H1 (cell line): ENCODE measurements at regions not wholly inside any gene's neighbourhood (a gene's known extent, or its start where the extent isn't known, plus 50 kb on each side); places are given as distances from the start of the nearest gene placed in this dataset.

ENCODE experiments used
- CTCF ChIA-PET: fragments of 300-600 bp; sonication (Branson Sonifier 250); formaldehyde crosslinking; loops from one replicate; lab custom pipeline; 2021; ENCODE audit not compliant: partially characterized antibody; lab: Charles Lee
- POLR2A ChIA-PET: fragments of 300-600 bp; sonication (Branson Sonifier 250); formaldehyde crosslinking; loops from one replicate; lab custom pipeline; 2021; ENCODE audit warnings: inconsistent platforms; ENCODE audit not compliant: partially characterized antibody; lab: Charles Lee
- DNase-seq, 2 experiments: peaks; one replicate each; pipeline versions ENCODE4 v3.0.0 to v3.0.0-alpha.2; 2010 to 2022; ENCODE audit warnings: low spot score in 2 of 2, low read depth in 1 of 2, mixed read lengths in 1 of 2
- FAIRE-seq: peaks from 2 replicates; lab custom pipeline; 2011; peaks lifted over from hg19 to GRCh38; lab: Jason Lieb, UNC
- H2AFZ ChIP-seq: 2 replicates; pipeline ENCODE4 v1.8.1; 2012; ENCODE audit warnings: low read length, inconsistent platforms
- H2AK5ac ChIP-seq: 2 replicates; pipeline ENCODE4 v1.6.1; 2013; ENCODE audit warnings: low read depth, low read length
- H2BK120ac ChIP-seq: replicated peaks from 2 replicates; pipeline ENCODE3; 2013; ENCODE audit warnings: low read depth, low read length, inconsistent platforms
- H2BK12ac ChIP-seq: 2 replicates; pipeline ENCODE4 v1.6.1; 2013; ENCODE audit warnings: low read depth, low read length
- H2BK15ac ChIP-seq: 2 replicates; pipeline ENCODE4 v1.6.1; 2013; ENCODE audit warnings: low read length
- H2BK20ac ChIP-seq: 2 replicates; pipeline ENCODE4 v1.6.1; 2013; ENCODE audit warnings: low read length
- H2BK5ac ChIP-seq: 2 replicates; pipeline ENCODE4 v1.6.1; 2013; ENCODE audit warnings: low read depth, low read length
- H3K14ac ChIP-seq: 2 replicates; pipeline ENCODE4 v1.6.1; 2013; ENCODE audit warnings: inconsistent platforms; ENCODE audit not compliant: insufficient read length
- H3K18ac ChIP-seq: 2 replicates; pipeline ENCODE4 v1.6.1; 2013; ENCODE audit warnings: low read length; ENCODE audit errors: extremely low read depth
- H3K23ac ChIP-seq: 2 replicates; pipeline ENCODE4 v1.6.1; 2013; ENCODE audit warnings: inconsistent platforms; ENCODE audit not compliant: insufficient read length
- H3K23me2 ChIP-seq: 2 replicates; pipeline ENCODE4 v1.6.1; 2013; ENCODE audit warnings: low read depth, low read length
- H3K27ac ChIP-seq: 2 replicates; pipeline ENCODE4 v1.6.1; 2011; ENCODE audit warnings: low read depth, low read length, inconsistent platforms
- H3K27me3 ChIP-seq, 4 experiments: replicated peaks in 1 of 4; 1 replicate in 1 of 4; 2 replicates in 3 of 4; pipeline versions ENCODE4 v1.6.1 to v1.8.1; 2011 to 2013; ENCODE audit warnings: low read length in 3 of 4, mild to moderate bottlenecking in 3 of 4, inconsistent platforms in 2 of 4, mixed read lengths in 2 of 4, moderate library complexity in 1 of 4; ENCODE audit not compliant: control insufficient read depth in 3 of 4, insufficient read depth in 3 of 4; ENCODE audit errors: extremely low read depth in 1 of 4
- H3K36me3 ChIP-seq, 4 experiments: 2 replicates each; pipeline versions ENCODE4 v1.6.1 to v1.8.1; 2011 to 2013; ENCODE audit warnings: mild to moderate bottlenecking in 4 of 4, low read length in 3 of 4, moderate library complexity in 2 of 4, control low read depth in 1 of 4, inconsistent platforms in 1 of 4; ENCODE audit not compliant: insufficient read depth in 4 of 4, control insufficient read depth in 2 of 4
- H3K4ac ChIP-seq: replicated peaks from 2 replicates; pipeline ENCODE3; 2013; ENCODE audit warnings: low read length, low read depth, mixed read lengths, inconsistent platforms; ENCODE audit not compliant: insufficient read length
- H3K4me1 ChIP-seq, 4 experiments: replicated peaks in 1 of 4; 1 replicate in 1 of 4; 2 replicates in 3 of 4; pipeline versions ENCODE4 v1.6.1 to v1.8.1; 2011 to 2013; ENCODE audit warnings: low read length in 3 of 4, inconsistent platforms in 2 of 4, mixed read lengths in 1 of 4; ENCODE audit not compliant: insufficient read depth in 4 of 4, control insufficient read depth in 3 of 4
- H3K4me2 ChIP-seq, 2 experiments: 2 replicates each; pipeline versions ENCODE4 v1.6.1 to v1.8.1; 2011 to 2013; ENCODE audit warnings: low read depth in 2 of 2, low read length in 2 of 2, control low read depth in 1 of 2, inconsistent platforms in 1 of 2, mild to moderate bottlenecking in 1 of 2; ENCODE audit not compliant: insufficient read depth in 1 of 2
- H3K4me3 ChIP-seq, 4 experiments: fragments of 200-600, 300-600 bp in 1 of 4; sonication (generic), shearing (Covaris generic), sonication (Bioruptor Twin) in 1 of 4; 2 replicates each; pipeline versions ENCODE4 v1.5.1 to v1.8.1; 2011 to 2016; ENCODE audit warnings: low read length in 4 of 4, low read depth in 3 of 4, control low read depth in 2 of 4, inconsistent platforms in 2 of 4, mild to moderate bottlenecking in 2 of 4, mixed read lengths in 1 of 4, moderate library complexity in 1 of 4; ENCODE audit not compliant: insufficient read depth in 2 of 4; ENCODE audit errors: extremely low read depth in 1 of 4
- H3K56ac ChIP-seq: replicated peaks from 2 replicates; pipeline ENCODE3; 2013; ENCODE audit warnings: low read depth, mild to moderate bottlenecking, mixed read lengths, low read length, inconsistent platforms; ENCODE audit not compliant: insufficient read length
- H3K79me1 ChIP-seq: 2 replicates; pipeline ENCODE4 v1.6.1; 2013; ENCODE audit warnings: low read depth, low read length, control low read depth
- H3K79me2 ChIP-seq, 2 experiments: 2 replicates each; pipeline versions ENCODE4 v1.6.1 to v1.8.1; 2012 to 2013; ENCODE audit warnings: low read length in 2 of 2, mild to moderate bottlenecking in 2 of 2, inconsistent platforms in 1 of 2; ENCODE audit not compliant: insufficient read depth in 2 of 2, control insufficient read depth in 1 of 2
- H3K9ac ChIP-seq, 4 experiments: replicated peaks in 1 of 4; 1 replicate in 1 of 4; 2 replicates in 3 of 4; pipeline versions ENCODE4 v1.6.1 to v1.8.1; 2011 to 2013; ENCODE audit warnings: low read depth in 3 of 4, low read length in 3 of 4, control low read depth in 2 of 4, mild to moderate bottlenecking in 2 of 4, moderate library complexity in 2 of 4, inconsistent platforms in 1 of 4; ENCODE audit errors: extremely low read depth in 1 of 4
- H3K9me3 ChIP-seq, 2 experiments: 2 replicates each; pipeline versions ENCODE4 v1.6.1 to v1.8.1; 2012 to 2013; ENCODE audit warnings: mild to moderate bottlenecking in 2 of 2, moderate library complexity in 2 of 2, control low read depth in 1 of 2, inconsistent platforms in 1 of 2, low read depth in 1 of 2, low read length in 1 of 2, mixed read lengths in 1 of 2; ENCODE audit not compliant: insufficient read depth in 2 of 2
- H4K20me1 ChIP-seq, 2 experiments: replicated peaks in 1 of 2; 2 replicates each; pipeline versions ENCODE3 to v1.8.1; 2011 to 2013; ENCODE audit warnings: inconsistent platforms in 2 of 2, low read length in 2 of 2, mild to moderate bottlenecking in 1 of 2; ENCODE audit not compliant: insufficient read depth in 2 of 2, control insufficient read depth in 1 of 2
- H4K5ac ChIP-seq: 2 replicates; pipeline ENCODE4 v1.6.1; 2013; ENCODE audit warnings: low read length, low read depth, mixed read lengths, inconsistent platforms; ENCODE audit not compliant: insufficient read length
- H4K8ac ChIP-seq: 2 replicates; pipeline ENCODE4 v1.8.0; 2013; ENCODE audit warnings: mild to moderate bottlenecking, moderate library complexity, low read length, inconsistent platforms; ENCODE audit not compliant: insufficient read depth; ENCODE audit errors: extremely low read depth
- H4K91ac ChIP-seq: replicated peaks from 2 replicates; pipeline ENCODE3; 2013; ENCODE audit warnings: low read length, mixed read lengths, inconsistent platforms; ENCODE audit not compliant: insufficient read length
- BCL11A ChIP-seq, 2 experiments: IDR thresholded peaks; one replicate each; pipeline ENCODE4 v1.6.1; 2011; ENCODE audit warnings: low read depth in 2 of 2, low read length in 2 of 2, mild to moderate bottlenecking in 2 of 2
- CTBP2 ChIP-seq: IDR thresholded peaks from 2 replicates; pipeline ENCODE4 v1.7.0; 2011; ENCODE audit warnings: borderline replicate concordance, mild to moderate bottlenecking, moderate library complexity, mixed read lengths, low read length; ENCODE audit not compliant: insufficient read depth, insufficient read length
- EGR1 ChIP-seq: IDR thresholded peaks from 2 replicates; pipeline ENCODE4 v1.6.1; 2011; ENCODE audit warnings: low read depth, low read length, borderline replicate concordance
- PHF8 ChIP-seq: fragments of 200-600 bp; sonication (generic); conservative IDR thresholded peaks from 2 replicates; pipeline ENCODE4 v1.7.1; 2012; ENCODE audit warnings: low read depth, mild to moderate bottlenecking, inconsistent platforms, low read length, moderate library complexity
- POLR2A ChIP-seq, 2 experiments: IDR thresholded peaks; 1 replicate in 1 of 2; 2 replicates in 1 of 2; pipeline ENCODE4 v1.6.1; 2011; ENCODE audit warnings: low read depth in 2 of 2, low read length in 2 of 2, mild to moderate bottlenecking in 2 of 2; ENCODE audit errors: control extremely low read depth in 1 of 2
- WGBS, 2 experiments: shearing (Covaris generic) in 1 of 2; methylation state at CpG; one replicate each; pipeline versions ENCODE4 v1.1.6 to v1.1.7; 2013 to 2015; ENCODE audit warnings: low lambda C conversion rate in 2 of 2, mixed read lengths in 2 of 2, inconsistent platforms in 1 of 2, low coverage in 1 of 2, missing lambda C conversion rate in 1 of 2; ENCODE audit not compliant: insufficient replicate concordance in 2 of 2, insufficient coverage in 1 of 2, insufficient read length in 1 of 2; ENCODE audit errors: extremely low coverage in 1 of 2, missing lambda C conversion rate in 1 of 2; 5-methylcytosine and 5-hydroxymethylcytosine counted together

- no peak overlapping the region for H3K4me3 ChIP-seq
- H4K8ac ChIP-seq: no peak overlapping the region
- no peak overlapping the region for H3K14ac ChIP-seq
- H4K20me1 ChIP-seq: no peaks in the 10 kb centered on the region
- no peaks in the 10 kb centered on the region for H3K36me3 ChIP-seq
- no peaks in the 10 kb centered on the region for H3K79me2 ChIP-seq
- H3K9me3 ChIP-seq: no peaks in the 10 kb centered on the region
- H4K5ac ChIP-seq: no peak overlapping the region
- no peak overlapping the region for H2BK5ac ChIP-seq
- TF ChIP-seq POLR2A (IDR thresholded peaks at IDR 0.05; ENCODE audit: control extremely low read depth in 1 of 2, low read depth in 2 of 2, low read length in 2 of 2) (no peak), CTBP2 (no peak), BCL11A (IDR thresholded peaks at IDR 0.05; ENCODE audit: low read depth in 2 of 2, low read length in 2 of 2) (no peak), EGR1 (no peak), PHF8 (no peak)
- H4K91ac ChIP-seq: no peak overlapping the region
- H2BK120ac ChIP-seq: no peak overlapping the region
- no peak overlapping the region for H3K9ac ChIP-seq
- H2BK20ac ChIP-seq: no peak overlapping the region
- no peak overlapping the region for H3K4ac ChIP-seq
- H3K79me1 ChIP-seq: no peaks in the 10 kb centered on the region
- no peak overlapping the region for H2BK12ac ChIP-seq
- no peak overlapping the region for H2AFZ ChIP-seq
- H3K27ac ChIP-seq: no peak overlapping the region
- no peak overlapping the region for H3K23ac ChIP-seq
- H3K56ac ChIP-seq: no peak overlapping the region
- POLR2A ChIA-PET: no interaction called here
- CTCF ChIA-PET: no interaction called here
- H3K18ac ChIP-seq: no peak overlapping the region
- H3K27me3 ChIP-seq: no peaks in the 10 kb centered on the region
- WGBS, 2 experiments: 89% methylated on average over 1 of the region's 1 CpG; no CpG with 5 or more reads in 1 of the 2 experiments
- no peak for FAIRE-seq
- H3K4me2 ChIP-seq: no peak overlapping the region
- H3K23me2 ChIP-seq: no peaks in the 10 kb centered on the region
- DNase-seq: no peak
- no peaks in the 10 kb centered on the region for H3K4me1 ChIP-seq
- H2AK5ac ChIP-seq: no peak overlapping the region
- H2BK15ac ChIP-seq: no peak overlapping the region
These were observed 747.0 kb upstream of the FLRT2 start for GRCh38 chr14:84782902-84783301.
